ENCODE measurements at regions not wholly inside any gene's neighbourhood (a gene's known extent, or its start where the extent isn't known, plus 50 kb on each side); places are given as distances from the start of the nearest gene placed in this dataset.

GRCh38 chr12:107180272-107180671 lies 86.9 kb upstream of the CRY1 start:
- TF ChIP-seq EZH2 (IDR thresholded peaks at IDR 0.05; ENCODE audit: borderline replicate concordance, low read depth, low read length) (no peak), ERF (CRISPR knock-in tag; IDR thresholded peaks at IDR 0.05) (no peak), CUX1 (CRISPR knock-in tag; IDR thresholded peaks at IDR 0.05) (no peak), ZEB2 (IDR thresholded peaks at IDR 0.05) (no peak), POLR2A (conservative IDR thresholded peaks at IDR 0.05) (no peak), CTCF (IDR thresholded peaks at IDR 0.05 in 2 of 3, conservative IDR thresholded peaks at IDR 0.05 in 1 of 3; ENCODE audit: insufficient read depth in 2 of 3, low read depth in 1 of 3, low read length in 3 of 3) (no peak), ARID3A (IDR thresholded peaks at IDR 0.05; ENCODE audit: borderline replicate concordance, low read depth, low read length) (no peak), CXXC5 (CRISPR knock-in tag; IDR thresholded peaks at IDR 0.05) (no peak), RAD21 (CRISPR knock-in tag; conservative IDR thresholded peaks at IDR 0.05 in 1 of 2, IDR thresholded peaks at IDR 0.05 in 1 of 2) (no peak)
